Activated CD8-positive, alpha-beta memory T cell treated with anti-CD3 and anti-CD28 coated beads for 24 hours (primary cell): ENCODE measurements at regions not wholly inside any gene's neighbourhood (a gene's known extent, or its start where the extent isn't known, plus 50 kb on each side); places are given as distances from the start of the nearest gene placed in this dataset.
"Not testable (repeated sequence)": the region's sequence is repeated elsewhere in the genome, so short reads cannot be mapped to it uniquely, and the experiment has no call there.

ENCODE experiments used
- DNase-seq: peaks from one replicate; pipeline ENCODE4 v3.0.0-alpha.2; 2020

GRCh38 chr14:103271189-103271588 lies 62.8 kb upstream of the EIF5 start:
- no peak for DNase-seq

GRCh38 chr14:103273145-103273744 lies 60.8 kb upstream of the EIF5 start:
- DNase-seq, result no peak

DNA sequence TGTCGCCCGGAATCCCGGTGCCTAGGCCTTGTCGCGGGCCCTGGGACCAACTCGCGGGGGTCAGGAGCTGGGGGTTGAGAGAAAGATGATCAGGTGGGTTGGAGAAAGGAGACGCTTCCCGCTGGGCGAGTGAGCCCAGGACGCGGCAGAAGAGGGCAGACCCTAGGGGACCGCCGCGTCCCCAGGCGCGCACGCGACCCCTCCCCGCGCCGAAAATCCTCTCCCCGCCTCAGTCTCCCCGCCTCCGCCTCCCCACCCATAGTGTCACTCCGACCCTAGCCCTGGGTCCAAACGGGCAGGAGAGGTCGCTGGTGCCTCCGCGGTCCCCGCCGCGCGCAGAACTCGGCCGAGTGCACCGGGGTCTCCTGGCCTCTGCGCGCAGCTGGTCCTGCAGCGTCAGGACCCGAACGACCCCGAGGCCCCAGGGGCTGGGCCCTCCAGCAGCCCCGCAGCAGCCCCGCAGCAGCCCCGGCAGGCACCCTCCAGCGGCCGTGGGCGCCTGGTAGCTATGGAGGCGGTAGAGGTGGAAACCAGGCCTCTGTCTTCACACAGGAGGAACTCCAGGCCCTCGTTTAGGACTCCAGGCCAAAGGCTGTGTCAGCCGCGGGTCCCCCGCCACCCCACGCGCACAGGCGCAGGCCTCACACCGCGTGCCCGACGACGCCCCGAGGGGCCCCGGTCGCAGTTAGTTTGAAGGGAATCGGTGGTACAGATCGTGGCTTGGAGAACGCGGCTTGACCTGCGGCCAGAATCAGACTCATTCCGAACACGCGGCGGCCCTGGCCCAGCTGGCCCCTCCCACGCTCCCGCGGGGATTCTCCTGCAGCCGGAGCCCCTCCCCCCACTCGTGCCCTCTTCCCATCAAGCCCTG lies 60.1 kb upstream of the EIF5 start:
- no peak for DNase-seq

DNA sequence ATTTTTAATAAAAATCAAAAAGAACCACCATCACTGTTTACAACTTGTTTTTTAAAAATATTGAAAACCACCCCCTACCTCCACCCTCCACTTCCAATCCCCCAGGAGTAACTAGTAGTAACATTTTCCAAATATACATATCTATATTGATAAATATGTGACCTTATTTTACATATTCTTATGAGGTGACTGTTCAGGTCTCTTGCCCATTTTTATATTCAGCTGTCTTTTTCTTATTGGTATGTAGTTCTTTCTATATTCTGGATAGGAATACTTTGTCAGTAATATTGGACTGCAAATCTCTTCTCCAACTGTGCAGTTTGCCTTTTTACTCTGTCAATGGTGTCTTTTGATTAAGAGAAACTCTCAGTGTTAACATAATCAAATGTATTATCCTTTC lies 59.0 kb upstream of the EIF5 start:
- DNase-seq, result no peak

- DNase-seq, result no peak
Measured at GRCh38 chr14:103277931-103278330, 56.1 kb upstream of the EIF5 start.

DNA sequence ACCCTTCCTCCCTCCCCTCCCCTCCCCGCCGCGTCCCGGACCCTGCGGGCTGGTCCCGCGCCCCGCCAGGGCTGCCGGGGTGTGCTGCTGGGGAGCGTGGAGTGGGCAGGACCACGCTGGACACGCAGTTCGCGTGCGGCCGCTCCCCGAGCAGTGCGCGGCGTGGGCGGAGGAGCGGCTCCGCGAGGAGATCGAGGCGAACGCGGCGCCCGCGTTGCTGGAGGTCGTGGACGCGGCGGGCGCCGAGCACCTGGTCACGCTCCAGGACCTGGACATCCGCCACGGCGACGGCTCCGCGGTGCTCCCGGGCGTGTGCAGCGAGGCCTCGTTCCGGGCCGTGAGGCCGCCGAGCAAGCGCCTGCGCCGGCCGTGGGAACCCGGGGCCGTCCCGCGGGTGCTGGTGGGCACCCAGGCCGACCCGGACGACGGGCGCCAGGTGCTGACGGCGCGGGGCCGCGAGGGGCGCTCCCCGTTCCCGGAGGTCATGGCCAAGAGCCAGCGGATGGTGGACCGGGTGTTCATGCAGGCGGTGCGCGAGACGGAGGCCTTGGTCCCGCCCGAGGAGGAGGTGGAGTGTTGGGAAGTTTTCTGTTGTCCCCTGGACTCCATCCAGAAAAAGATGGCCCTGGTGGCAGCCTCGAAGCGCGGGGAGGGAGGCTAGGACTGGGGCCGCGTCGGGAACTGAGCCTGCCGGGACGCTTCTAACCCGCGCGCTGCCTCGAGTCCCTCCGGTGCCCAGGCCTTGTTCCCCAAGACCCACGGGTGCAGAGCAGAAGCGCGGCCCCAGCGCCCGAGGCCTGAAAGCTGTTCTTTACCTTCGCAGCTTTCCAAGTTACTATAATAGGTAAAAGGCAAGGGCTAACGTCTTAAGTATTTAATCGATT lies 54.7 kb upstream of the EIF5 start:
- no peak for DNase-seq

DNA sequence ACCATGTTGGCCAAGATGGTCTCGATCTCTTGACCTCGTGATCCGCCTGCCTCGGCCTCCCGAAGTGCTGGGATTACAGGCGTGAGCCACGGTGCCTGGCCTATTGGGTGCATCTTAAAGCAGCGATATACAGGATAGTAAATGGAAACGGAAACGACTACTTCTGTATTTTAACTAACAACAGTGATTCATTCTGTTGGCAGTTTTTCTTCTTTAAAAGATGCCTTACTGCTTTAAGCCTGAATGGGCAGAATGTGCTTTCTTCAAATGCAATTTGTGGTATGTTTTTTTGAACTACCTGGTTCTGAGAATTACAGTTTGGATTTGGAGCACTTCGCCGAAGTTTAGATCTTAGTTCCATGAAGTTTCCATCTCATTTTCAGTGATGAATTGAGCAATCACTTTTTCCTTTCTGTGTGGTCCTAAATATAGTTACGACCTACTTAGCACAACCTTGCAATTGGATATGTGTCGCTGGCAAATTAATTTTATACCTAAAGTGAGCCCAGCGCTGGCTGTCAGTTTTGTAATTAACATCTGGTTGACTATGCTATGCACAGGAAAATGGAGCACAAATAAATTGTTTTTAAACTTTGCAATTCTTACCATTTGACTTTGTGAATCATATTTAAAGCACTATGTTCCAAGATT lies 53.6 kb upstream of the EIF5 start:
- no peak for DNase-seq

DNA sequence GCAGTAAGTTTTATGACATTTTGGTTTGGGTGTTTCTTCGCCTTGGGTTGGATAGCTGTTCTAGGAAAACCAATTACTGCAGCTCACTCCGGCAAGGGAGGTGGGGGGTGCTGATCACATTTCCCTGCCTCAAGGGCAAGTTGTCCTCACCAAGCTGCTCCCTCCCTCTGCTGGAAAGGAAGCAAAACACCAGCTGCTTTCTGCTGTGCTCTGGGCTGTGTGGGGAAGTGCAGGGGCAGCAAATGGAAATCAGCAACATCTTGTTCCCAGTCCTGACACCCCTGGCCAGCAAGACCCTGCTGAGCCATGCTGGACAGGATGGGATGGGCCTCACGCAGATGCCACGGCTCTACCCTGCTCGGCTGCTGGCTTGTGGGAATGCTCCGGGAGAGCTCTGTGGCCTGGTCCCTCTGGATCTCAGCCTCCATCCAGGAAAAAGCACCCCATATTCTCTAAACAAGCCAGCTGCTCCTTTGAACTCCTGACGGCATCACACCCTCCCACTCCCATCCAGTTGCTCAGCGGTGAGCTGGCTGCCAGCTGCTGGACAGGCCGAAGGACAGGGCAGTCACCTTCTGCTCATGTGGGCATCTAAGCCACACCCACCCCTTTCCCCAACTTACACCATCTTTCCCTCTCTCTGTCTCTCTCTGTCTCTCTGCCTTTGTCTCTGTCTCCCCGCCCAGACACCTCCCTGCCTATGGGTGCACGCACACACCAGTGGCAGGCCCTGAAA lies 52.4 kb upstream of the EIF5 start:
- no peak for DNase-seq

- not testable (repeated sequence) for DNase-seq
Measured at GRCh38 chr14:103282309-103282708, 51.7 kb upstream of the EIF5 start.

DNA sequence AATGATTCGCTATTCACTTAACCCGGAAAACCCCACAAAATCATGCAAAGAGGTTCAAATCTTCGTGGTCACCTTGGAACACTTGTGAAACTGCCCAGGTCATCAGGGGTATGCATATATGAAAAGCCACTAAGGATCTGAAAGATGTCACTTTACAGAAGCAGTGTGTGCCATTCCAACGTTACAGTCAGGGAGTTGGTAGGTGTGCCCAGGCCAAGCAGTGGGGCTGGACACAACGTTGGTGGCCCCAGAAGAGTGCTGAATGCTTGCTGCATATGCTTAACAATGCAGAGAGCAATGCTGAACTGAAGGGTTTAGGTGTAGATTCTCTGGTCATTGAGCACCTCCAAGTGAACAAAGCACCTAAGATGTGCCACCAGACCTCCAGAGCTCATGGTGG lies 51.1 kb upstream of the EIF5 start:
- no peak for DNase-seq

GRCh38 chr14:103283916-103284315 lies 50.1 kb upstream of the EIF5 start:
- no peak for DNase-seq
